GM21381 (cell line): ENCODE measurements at regions not wholly inside any gene's neighbourhood (a gene's known extent, or its start where the extent isn't known, plus 50 kb on each side); places are given as distances from the start of the nearest gene placed in this dataset.
"Not testable (repeated sequence)": the region's sequence is repeated elsewhere in the genome, so short reads cannot be mapped to it uniquely, and the experiment has no call there.

Experiments used
- ATAC-seq: cut with Tn5 transposase; IDR thresholded peaks from one replicate; pipeline ENCODE4 v1.9.1; 2021; ENCODE audit warnings: mild to moderate bottlenecking, moderate library complexity; ENCODE audit not compliant: unreplicated experiment

- no peak for ATAC-seq
These were observed 186.6 kb upstream of the HAAO start for GRCh38 chr2:42978887-42979415.

DNA sequence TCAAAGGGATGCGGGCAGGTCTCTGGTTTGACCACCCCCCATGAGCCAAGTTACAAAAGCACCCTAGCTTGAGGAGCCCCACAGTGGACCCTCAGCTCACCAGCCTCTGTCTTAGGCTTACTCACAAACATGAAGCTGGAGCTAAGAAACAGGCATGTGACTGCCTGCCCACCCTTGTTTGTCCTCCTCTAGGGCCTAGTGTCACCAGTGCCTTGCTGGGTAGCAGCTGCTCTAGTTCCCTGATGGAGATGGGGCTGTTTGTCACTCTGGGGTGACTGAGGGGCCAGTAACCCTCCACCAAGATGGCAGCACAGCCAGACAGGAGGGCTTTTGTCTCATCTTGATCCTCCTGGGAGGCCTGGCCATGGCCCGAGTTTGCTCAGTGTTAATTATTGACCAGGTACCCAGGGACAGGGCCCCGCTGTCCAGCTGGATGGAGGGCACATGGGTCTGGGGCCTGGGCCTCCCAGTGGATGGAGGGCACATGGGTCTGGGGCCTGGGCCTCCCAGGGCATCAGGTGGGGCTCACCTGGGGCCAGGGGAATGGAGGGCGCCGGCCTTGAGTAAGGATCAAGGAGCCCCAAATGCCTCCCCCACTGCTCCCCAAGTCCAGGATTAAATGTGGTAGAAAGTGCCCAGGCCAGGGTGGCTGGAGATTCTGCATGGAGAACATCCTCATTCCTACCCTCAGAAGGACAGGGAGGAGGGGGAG is 185.9 kb upstream of the HAAO start:
- ATAC-seq, result no peak

DNA sequence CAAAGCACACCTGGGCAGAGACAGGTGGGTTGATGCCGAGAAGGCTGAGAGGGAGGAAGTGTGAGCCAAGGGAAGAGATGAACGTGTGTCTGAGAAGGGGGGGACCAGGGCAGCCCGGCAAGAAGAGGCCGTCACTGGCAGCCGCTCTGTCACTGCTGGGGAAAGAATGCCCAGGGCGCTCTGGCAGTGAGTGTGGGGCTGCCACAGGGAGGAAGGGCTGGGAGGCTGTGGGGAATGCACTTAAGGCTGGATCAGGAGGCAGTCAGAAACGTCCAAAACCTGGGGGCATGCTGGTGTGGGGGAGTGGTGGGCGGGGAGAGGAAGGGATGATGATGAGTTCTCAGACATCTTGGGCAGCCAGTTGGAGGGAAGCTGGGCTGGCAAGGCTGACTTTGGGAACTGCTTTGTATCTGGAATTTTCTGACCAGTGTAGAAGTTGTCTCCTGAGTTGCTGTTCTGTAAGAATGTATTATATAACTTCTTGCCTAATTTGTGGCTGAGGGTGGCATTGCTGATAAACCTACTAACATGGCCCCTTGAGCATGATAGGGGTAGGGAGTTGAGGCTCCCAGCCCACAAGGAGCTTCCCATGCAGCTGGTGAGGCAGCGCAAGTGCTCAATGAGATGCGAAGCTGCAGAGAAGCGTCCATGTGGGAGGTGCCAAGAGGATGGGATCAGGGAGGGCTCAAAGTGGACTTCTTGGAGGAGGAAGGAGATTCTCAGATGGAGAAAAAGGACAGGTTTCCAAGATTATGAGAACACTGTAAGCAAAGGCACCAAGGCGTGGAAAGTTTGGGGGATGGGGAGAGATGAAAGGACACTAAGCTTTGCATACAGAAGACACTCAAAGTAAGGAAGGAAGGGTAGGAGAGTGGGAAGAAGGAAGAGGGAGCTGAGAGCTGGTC is 185.1 kb upstream of the HAAO start:
- no peak for ATAC-seq

- ATAC-seq, result no peak
These were observed 184.0 kb upstream of the HAAO start for GRCh38 chr2:42976351-42976750.

- ATAC-seq, result no peak
These were observed 182.6 kb upstream of the HAAO start for GRCh38 chr2:42974721-42975717.

DNA sequence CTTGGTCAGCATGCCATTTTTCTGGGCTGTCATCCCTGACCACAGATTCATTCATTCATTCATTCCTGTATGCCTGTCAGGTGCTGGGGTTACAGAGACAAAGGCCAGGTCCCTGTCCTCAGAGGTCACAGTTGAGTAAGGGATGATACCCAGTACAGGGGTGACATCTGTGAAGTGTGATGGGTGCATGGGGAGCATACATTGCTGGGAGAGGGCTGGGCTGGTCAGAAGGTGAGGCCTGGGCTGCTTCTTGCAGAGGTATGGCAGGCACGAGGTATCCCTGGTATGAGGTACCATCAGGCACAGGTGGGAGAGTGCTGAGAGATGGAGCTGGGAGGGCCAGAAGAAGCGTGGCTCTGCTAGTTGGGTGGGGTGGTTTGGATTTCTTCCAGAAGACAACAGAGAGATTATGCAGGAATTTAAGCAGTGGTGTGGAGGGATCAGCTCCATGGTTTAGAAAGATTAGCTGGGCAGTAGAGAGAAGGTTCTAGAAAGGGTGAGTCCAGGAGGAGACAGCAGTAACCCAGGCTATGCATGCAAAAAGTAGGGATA is 181.9 kb upstream of the HAAO start:
- ATAC-seq, result no peak

DNA sequence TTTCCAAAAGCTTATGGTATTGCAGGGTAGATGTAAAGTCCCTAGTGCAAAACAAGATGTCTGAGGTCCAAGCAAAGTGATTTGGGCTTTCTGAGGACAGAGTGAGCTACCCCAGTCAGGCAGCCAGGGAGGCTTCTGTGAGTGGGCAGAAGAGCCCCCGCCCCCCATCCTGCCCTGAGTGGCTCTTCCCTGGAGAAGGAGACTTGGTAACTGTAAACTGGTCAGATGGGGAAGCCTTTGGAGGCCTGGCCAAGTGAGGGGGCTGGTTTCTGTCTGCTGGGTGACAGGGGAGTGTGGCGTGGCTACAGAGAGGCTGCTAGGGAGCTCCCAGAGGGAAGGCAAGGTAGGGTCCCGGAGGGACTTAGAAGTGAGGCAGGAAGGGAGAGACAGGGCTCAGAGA is 181.3 kb upstream of the HAAO start:
- no peak for ATAC-seq

GRCh38 chr2:42972933-42973516 is 180.6 kb upstream of the HAAO start:
- not testable (repeated sequence) for ATAC-seq

GRCh38 chr2:42971947-42972736 is 179.8 kb upstream of the HAAO start:
- ATAC-seq, result no peak

- no peak for ATAC-seq
These were observed 179.0 kb upstream of the HAAO start for GRCh38 chr2:42971381-42971780.

DNA sequence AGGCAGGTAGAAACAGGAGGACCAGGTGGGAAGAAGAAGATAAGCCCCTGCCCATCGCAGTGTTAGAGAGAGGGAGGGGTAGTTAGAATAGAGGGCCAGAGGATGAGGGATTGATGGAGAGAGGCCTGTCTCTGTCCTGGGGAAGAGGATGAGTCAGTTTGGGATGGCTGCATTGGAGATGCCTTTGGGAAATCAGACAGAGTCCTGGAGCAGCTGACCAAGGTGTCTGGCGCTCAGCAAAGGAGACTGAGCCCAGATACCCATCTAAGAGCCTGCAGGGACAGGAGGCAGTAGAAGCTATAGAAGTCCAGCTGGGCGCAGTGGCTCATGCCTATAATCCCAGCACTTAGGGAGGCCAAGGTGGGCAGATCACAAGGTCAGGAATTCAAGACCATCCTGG is 177.8 kb upstream of the HAAO start:
- no peak for ATAC-seq

GRCh38 chr2:42969231-42970150 is 177.1 kb upstream of the HAAO start:
- ATAC-seq, result no peak

GRCh38 chr2:42967959-42968674 is 175.7 kb upstream of the HAAO start:
- ATAC-seq, result no peak

- no peak for ATAC-seq
These were observed 173.5 kb upstream of the HAAO start for GRCh38 chr2:42965910-42966309.

GRCh38 chr2:42965196-42965595 is 172.8 kb upstream of the HAAO start:
- no peak for ATAC-seq

DNA sequence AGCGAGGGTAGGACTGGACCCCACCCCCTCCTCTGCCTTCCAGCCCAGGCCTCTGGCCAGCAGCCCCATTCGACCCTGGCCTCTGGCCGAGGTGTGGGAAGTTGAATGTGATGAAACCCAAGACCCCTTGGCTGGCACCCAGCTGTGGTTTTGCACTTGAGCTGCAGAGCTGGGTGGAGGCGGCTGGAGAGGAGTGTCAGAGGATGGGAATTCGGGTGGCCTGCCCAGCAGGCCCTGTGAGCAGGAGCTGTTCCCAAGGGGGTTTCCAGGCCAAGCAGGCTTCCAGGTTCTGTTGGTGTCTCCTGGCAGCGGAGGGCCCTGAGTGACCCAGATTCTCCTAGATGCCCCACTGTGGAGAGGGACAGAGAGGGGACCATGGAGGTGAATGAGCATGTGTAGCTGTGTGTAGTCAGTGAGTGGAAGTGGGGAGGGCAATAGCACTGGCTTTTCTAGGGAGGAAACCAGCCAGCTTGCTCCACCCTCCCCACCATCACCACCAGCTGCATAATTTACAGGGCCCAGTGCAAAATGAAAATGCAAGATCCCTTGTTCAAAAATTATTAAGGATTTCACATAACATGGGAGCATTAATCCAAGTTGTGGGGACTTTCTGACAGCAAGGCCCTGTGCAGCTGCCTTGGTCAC is 172.2 kb upstream of the HAAO start:
- no peak for ATAC-seq

DNA sequence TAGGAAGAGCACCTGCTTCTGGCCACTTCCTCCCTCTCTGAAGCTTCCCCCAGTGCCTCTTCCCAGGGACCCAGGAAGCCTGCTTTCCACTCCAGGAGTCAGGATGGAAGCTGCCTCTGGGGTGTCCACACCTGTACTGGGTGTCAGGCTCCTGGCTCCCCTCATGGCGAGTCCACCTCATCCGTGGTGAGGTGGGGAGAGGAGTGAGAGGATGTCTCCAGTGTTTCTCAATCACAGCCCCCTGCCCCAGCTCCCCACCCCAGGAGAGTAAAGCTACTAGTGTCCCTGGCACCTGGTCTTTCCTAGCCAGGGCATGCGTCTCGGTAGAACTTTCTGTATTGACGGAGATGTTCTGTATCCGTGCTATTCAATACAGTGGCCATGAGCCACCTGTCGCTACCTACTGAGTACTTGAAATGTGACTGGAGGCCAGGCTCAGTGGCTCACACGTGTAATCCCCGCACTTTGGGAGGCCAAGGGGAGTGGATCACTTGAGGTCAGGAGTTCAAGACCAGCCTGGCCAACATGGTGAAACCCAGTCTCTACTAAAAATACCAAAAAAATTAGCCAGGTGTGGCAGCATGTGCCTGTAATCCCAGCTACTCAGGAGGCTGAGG is 171.2 kb upstream of the HAAO start:
- ATAC-seq, result no peak
